H1 (cell line): ENCODE measurements at regions not wholly inside any gene's neighbourhood (a gene's known extent, or its start where the extent isn't known, plus 50 kb on each side); places are given as distances from the start of the nearest gene placed in this dataset.

Experiments
- NANOG ChIP-seq: IDR thresholded peaks from 2 replicates; pipeline ENCODE4 v1.6.1; 2011; ENCODE audit warnings: low read length, low read depth, mild to moderate bottlenecking, inconsistent platforms; ENCODE audit not compliant: insufficient read depth, poor library complexity, severe bottlenecking
- POLR2AphosphoS5 ChIP-seq: IDR thresholded peaks from 2 replicates; pipeline ENCODE4 v1.6.1; 2011; ENCODE audit warnings: low read depth, low read length
- SP1 ChIP-seq: IDR thresholded peaks from 2 replicates; pipeline ENCODE4 v1.6.1; 2011; ENCODE audit warnings: low read depth, low read length
- SUZ12 ChIP-seq: fragments of 200-600 bp; sonication (generic); IDR thresholded peaks from 2 replicates; pipeline ENCODE4 v1.6.1; 2012; ENCODE audit warnings: mild to moderate bottlenecking, inconsistent platforms, low read length, moderate library complexity, mixed read lengths

GRCh38 chr10:78175444-78176015 is 141.9 kb downstream of the RPS24 start (continued):
- TF ChIP-seq NANOG = no peak
- TF ChIP-seq POLR2AphosphoS5 = no peak
- no peak for TF ChIP-seq SUZ12
- TF ChIP-seq SP1 = no peak
